ENCODE measurements at regions not wholly inside any gene's neighbourhood (a gene's known extent, or its start where the extent isn't known, plus 50 kb on each side); places are given as distances from the start of the nearest gene placed in this dataset.

- TF ChIP-seq RAD21 (conservative IDR thresholded peaks at IDR 0.05) = no peak
- no peak for TF ChIP-seq MXI1 (conservative IDR thresholded peaks at IDR 0.05; ENCODE audit: poor library complexity, severe bottlenecking)
- TF ChIP-seq, protein P1, sequence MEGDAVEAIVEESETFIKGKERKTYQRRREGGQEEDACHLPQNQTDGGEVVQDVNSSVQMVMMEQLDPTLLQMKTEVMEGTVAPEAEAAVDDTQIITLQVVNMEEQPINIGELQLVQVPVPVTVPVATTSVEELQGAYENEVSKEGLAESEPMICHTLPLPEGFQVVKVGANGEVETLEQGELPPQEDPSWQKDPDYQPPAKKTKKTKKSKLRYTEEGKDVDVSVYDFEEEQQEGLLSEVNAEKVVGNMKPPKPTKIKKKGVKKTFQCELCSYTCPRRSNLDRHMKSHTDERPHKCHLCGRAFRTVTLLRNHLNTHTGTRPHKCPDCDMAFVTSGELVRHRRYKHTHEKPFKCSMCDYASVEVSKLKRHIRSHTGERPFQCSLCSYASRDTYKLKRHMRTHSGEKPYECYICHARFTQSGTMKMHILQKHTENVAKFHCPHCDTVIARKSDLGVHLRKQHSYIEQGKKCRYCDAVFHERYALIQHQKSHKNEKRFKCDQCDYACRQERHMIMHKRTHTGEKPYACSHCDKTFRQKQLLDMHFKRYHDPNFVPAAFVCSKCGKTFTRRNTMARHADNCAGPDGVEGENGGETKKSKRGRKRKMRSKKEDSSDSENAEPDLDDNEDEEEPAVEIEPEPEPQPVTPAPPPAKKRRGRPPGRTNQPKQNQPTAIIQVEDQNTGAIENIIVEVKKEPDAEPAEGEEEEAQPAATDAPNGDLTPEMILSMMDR (IDR thresholded peaks at IDR 0.05; ENCODE audit: poor library complexity, severe bottlenecking) = no peak
- TF ChIP-seq EZH2 (IDR thresholded peaks at IDR 0.05; ENCODE audit: borderline replicate concordance, insufficient read depth, low read length, poor library complexity, severe bottlenecking) = no peak
- no peak for TF ChIP-seq TAF1 (IDR thresholded peaks at IDR 0.05; ENCODE audit: low read depth)
- TF ChIP-seq POLR2AphosphoS5 (IDR thresholded peaks at IDR 0.05) = no peak
- no peak for TF ChIP-seq SMC3 (conservative IDR thresholded peaks at IDR 0.05; ENCODE audit: poor library complexity)
- TF ChIP-seq, protein P2, sequence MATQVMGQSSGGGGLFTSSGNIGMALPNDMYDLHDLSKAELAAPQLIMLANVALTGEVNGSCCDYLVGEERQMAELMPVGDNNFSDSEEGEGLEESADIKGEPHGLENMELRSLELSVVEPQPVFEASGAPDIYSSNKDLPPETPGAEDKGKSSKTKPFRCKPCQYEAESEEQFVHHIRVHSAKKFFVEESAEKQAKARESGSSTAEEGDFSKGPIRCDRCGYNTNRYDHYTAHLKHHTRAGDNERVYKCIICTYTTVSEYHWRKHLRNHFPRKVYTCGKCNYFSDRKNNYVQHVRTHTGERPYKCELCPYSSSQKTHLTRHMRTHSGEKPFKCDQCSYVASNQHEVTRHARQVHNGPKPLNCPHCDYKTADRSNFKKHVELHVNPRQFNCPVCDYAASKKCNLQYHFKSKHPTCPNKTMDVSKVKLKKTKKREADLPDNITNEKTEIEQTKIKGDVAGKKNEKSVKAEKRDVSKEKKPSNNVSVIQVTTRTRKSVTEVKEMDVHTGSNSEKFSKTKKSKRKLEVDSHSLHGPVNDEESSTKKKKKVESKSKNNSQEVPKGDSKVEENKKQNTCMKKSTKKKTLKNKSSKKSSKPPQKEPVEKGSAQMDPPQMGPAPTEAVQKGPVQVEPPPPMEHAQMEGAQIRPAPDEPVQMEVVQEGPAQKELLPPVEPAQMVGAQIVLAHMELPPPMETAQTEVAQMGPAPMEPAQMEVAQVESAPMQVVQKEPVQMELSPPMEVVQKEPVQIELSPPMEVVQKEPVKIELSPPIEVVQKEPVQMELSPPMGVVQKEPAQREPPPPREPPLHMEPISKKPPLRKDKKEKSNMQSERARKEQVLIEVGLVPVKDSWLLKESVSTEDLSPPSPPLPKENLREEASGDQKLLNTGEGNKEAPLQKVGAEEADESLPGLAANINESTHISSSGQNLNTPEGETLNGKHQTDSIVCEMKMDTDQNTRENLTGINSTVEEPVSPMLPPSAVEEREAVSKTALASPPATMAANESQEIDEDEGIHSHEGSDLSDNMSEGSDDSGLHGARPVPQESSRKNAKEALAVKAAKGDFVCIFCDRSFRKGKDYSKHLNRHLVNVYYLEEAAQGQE (IDR thresholded peaks at IDR 0.05; ENCODE audit: borderline replicate concordance) = no peak
- TF ChIP-seq EP300 (conservative IDR thresholded peaks at IDR 0.05; ENCODE audit: poor library complexity, severe bottlenecking) = no peak
- no peaks in the 10 kb centered on the region for H3F3A ChIP-seq (ENCODE audit: insufficient read depth, low read length, poor library complexity, severe bottlenecking)
- no peak overlapping the region for H3K4me3 ChIP-seq (ENCODE audit: low read length)
- H3K79me2 ChIP-seq (replicated peaks; ENCODE audit: insufficient read depth, low read length) = no peaks in the 10 kb centered on the region
- H2AFZ ChIP-seq (ENCODE audit: low read depth, low read length) = no peak overlapping the region
- no peak overlapping the region for H3K27ac ChIP-seq (ENCODE audit: low read length)
- H3K27me3 ChIP-seq (ENCODE audit: insufficient read depth, low read depth, low read length) = no peaks in the 10 kb centered on the region
- no peaks in the 10 kb centered on the region for H3K36me3 ChIP-seq (ENCODE audit: insufficient read depth, low read length)
- H3K9me2 ChIP-seq (ENCODE audit: insufficient read depth, low read length) = no peaks in the 10 kb centered on the region
- H3K9ac ChIP-seq (ENCODE audit: low read length) = no peak overlapping the region
- no peak overlapping the region for H3K4me2 ChIP-seq (ENCODE audit: low read length)
- H4K20me1 ChIP-seq (ENCODE audit: insufficient read depth) = no peaks in the 10 kb centered on the region
- H3K9me3 ChIP-seq (ENCODE audit: low read length) = no peaks in the 10 kb centered on the region
Observed at GRCh38 chr13:106651442-106651841, 83.5 kb upstream of the ARGLU1 start.

GRCh38 chr13:106650690-106651205 lies 82.8 kb upstream of the ARGLU1 start:
- no peaks in the 10 kb centered on the region for H3K79me2 ChIP-seq (replicated peaks; ENCODE audit: insufficient read depth, low read length)
- no peak overlapping the region for H3K9ac ChIP-seq (ENCODE audit: low read length)
- no peak overlapping the region for H3K4me2 ChIP-seq (ENCODE audit: low read length)
- H3K27ac ChIP-seq (ENCODE audit: low read length) = no peak overlapping the region
- no peaks in the 10 kb centered on the region for H3F3A ChIP-seq (ENCODE audit: insufficient read depth, low read length, poor library complexity, severe bottlenecking)
- H3K4me3 ChIP-seq (ENCODE audit: low read length) = no peak overlapping the region
- no peaks in the 10 kb centered on the region for H3K9me3 ChIP-seq (ENCODE audit: low read length)
- H3K36me3 ChIP-seq (ENCODE audit: insufficient read depth, low read length) = no peaks in the 10 kb centered on the region
- H3K27me3 ChIP-seq (ENCODE audit: insufficient read depth, low read depth, low read length) = no peaks in the 10 kb centered on the region
- no peaks in the 10 kb centered on the region for H4K20me1 ChIP-seq (ENCODE audit: insufficient read depth)
- TF ChIP-seq POLR2AphosphoS5 (IDR thresholded peaks at IDR 0.05) = no peak
- TF ChIP-seq RAD21 (conservative IDR thresholded peaks at IDR 0.05) = no peak
- no peak for TF ChIP-seq EZH2 (IDR thresholded peaks at IDR 0.05; ENCODE audit: borderline replicate concordance, insufficient read depth, low read length, poor library complexity, severe bottlenecking)
- TF ChIP-seq TAF1 (IDR thresholded peaks at IDR 0.05; ENCODE audit: low read depth) = no peak
- no peak for TF ChIP-seq EP300 (conservative IDR thresholded peaks at IDR 0.05; ENCODE audit: poor library complexity, severe bottlenecking)
- no peak for TF ChIP-seq MXI1 (conservative IDR thresholded peaks at IDR 0.05; ENCODE audit: poor library complexity, severe bottlenecking)
- no peak for TF ChIP-seq SMC3 (conservative IDR thresholded peaks at IDR 0.05; ENCODE audit: poor library complexity)
- TF ChIP-seq, protein P2 (IDR thresholded peaks at IDR 0.05; ENCODE audit: borderline replicate concordance) = no peak
- TF ChIP-seq, protein P1 (IDR thresholded peaks at IDR 0.05; ENCODE audit: poor library complexity, severe bottlenecking) = no peak
- no peak overlapping the region for H2AFZ ChIP-seq (ENCODE audit: low read depth, low read length)
- no peaks in the 10 kb centered on the region for H3K9me2 ChIP-seq (ENCODE audit: insufficient read depth, low read length)

Data from neural cell (in vitro differentiated cells).